ENCODE measurements at regions not wholly inside any gene's neighbourhood (a gene's known extent, or its start where the extent isn't known, plus 50 kb on each side); places are given as distances from the start of the nearest gene placed in this dataset.

DNA sequence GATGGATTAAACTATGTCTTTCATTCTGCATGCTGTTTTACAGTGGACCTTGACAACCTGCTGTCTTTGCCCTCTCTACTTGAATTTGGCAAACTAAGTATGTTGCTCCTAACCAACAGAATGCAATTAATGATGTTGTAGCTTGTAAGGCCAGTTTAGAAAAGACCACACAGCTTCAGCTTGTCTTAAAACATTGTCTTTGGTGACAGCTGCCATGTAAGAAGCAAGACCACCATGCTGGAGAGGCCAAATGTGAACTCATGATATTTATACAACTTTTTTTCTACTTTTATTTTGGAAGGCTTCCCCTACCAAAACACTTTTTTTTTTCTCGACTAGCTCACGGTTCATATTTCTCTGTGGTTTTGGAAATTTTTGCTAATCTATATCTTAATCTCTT lies 278.0 kb upstream of the GNPDA2 start:
- TF ChIP-seq POLR2A (IDR thresholded peaks at IDR 0.05; ENCODE audit: low read length), result no peak
- no peak for TF ChIP-seq GATA1 (IDR thresholded peaks at IDR 0.05; ENCODE audit: low read depth, low read length)
